ENCODE measurements at regions not wholly inside any gene's neighbourhood (a gene's known extent, or its start where the extent isn't known, plus 50 kb on each side); places are given as distances from the start of the nearest gene placed in this dataset.

DNA sequence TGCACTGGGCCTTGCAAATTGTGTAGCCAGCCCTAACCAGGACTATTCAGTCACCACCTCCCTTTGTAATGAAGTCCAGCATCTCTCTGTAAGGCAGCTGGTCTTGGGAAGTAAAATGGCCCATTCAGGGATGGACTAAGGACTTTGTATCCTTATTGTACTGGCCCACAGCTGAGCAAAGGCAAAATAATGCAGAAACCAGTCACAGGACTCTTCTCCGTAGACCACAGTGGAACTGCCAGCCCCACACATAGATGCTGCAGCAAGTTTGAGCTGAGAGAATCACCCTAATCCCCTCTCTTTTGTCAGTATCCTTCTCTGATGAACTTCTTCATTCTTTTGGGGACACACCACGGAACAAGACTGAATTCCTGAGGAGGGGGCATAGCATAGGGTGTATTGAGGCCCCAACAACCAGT lies 73.6 kb upstream of the RTN4 start:
- TF ChIP-seq EP300 (IDR thresholded peaks at IDR 0.05; ENCODE audit: low read depth in 2 of 2, low read length in 2 of 2), result no peak
- no peak for TF ChIP-seq EP300 (CRISPR knock-in tag; IDR thresholded peaks at IDR 0.05; ENCODE audit: borderline replicate concordance)
- no peak for TF ChIP-seq ZNF121 (CRISPR knock-in tag; IDR thresholded peaks at IDR 0.05)
- TF ChIP-seq CTCF (CRISPR knock-in tag; IDR thresholded peaks at IDR 0.05), result no peak
- TF ChIP-seq MAFK (conservative IDR thresholded peaks at IDR 0.05 in 1 of 2, IDR thresholded peaks at IDR 0.05 in 1 of 2; ENCODE audit: low read length in 2 of 2), result no peak
- TF ChIP-seq EZH2 (conservative IDR thresholded peaks at IDR 0.05; ENCODE audit: low read depth, low read length), result no peak

Data from HepG2 (cell line).